K562 (cell line): ENCODE measurements at regions not wholly inside any gene's neighbourhood (a gene's known extent, or its start where the extent isn't known, plus 50 kb on each side); places are given as distances from the start of the nearest gene placed in this dataset.

ENCODE experiments used
- ATAC-seq: fragments of 200-7000 bp; cut with Tn5 transposase; 3 replicates; pipeline ENCODE4 v1.9.1; 2020; ENCODE audit warnings: moderate library complexity
- BruUV-seq: library from RNA; stranded (reverse); fragments of 400-500 nt; replicated peaks from 2 replicates; lab custom pipeline; 2021; lab: Mats Ljungman, UMichigan
- CTCF ChIA-PET: fragments of 300-600 bp; formaldehyde crosslinking; extraction: SDS; loops from one replicate; lab custom pipeline; 2021; ENCODE audit warnings: low intra/inter-chr PET ratio; lab: Yijun Ruan, JAX
- POLR2A ChIA-PET: fragments of 300-600, 350-650 bp; sonication (Branson Sonifier 250); formaldehyde crosslinking; extraction: SDS; loops from one replicate; lab custom pipeline; 2021; ENCODE audit warnings: antibody characterized with exemption, inconsistent platforms; lab: Yijun Ruan, JAX
- DNase-seq, 4 experiments: peaks; one replicate each; pipeline versions ENCODE4 v3.0.0 to v3.0.0-alpha.2; 2011 to 2018; ENCODE audit warnings: low spot score in 3 of 4, mixed read lengths in 3 of 4; ENCODE audit errors: extremely low read depth in 1 of 4
- FAIRE-seq: peaks from 2 replicates; lab custom pipeline; 2011; peaks lifted over from hg19 to GRCh38; lab: Jason Lieb, UNC
- H2AFZ ChIP-seq: 2 replicates; pipeline ENCODE4 v1.6.0; 2011; ENCODE audit warnings: low read depth, low read length, control low read depth, inconsistent platforms
- H3K27ac ChIP-seq: fragments of 200-600 bp; 3 replicates; pipeline ENCODE4 v1.8.0; 2011; ENCODE audit warnings: low read depth, mild to moderate bottlenecking, control low read depth, inconsistent platforms, low read length, moderate library complexity, mixed read lengths; ENCODE audit errors: extremely low read depth
- H3K27me3 ChIP-seq, 2 experiments: fragments of 300-600 bp in 1 of 2; 2 replicates in 1 of 2; 3 replicates in 1 of 2; pipeline versions ENCODE4 v1.6.0 to v1.8.0; 2011; ENCODE audit warnings: inconsistent platforms in 2 of 2, low read length in 2 of 2, mild to moderate bottlenecking in 1 of 2, mixed read lengths in 1 of 2, moderate library complexity in 1 of 2; ENCODE audit not compliant: control insufficient read depth in 2 of 2, insufficient read depth in 2 of 2
- H3K36me3 ChIP-seq: fragments of 300-600 bp; 3 replicates; pipeline ENCODE4 v1.8.0; 2011; ENCODE audit warnings: mild to moderate bottlenecking, low read length, inconsistent platforms; ENCODE audit not compliant: control insufficient read depth, insufficient read depth
- H3K4me1 ChIP-seq, 2 experiments: fragments of 200-600 bp in 1 of 2; replicated peaks in 1 of 2; 2 replicates in 1 of 2; 3 replicates in 1 of 2; pipeline versions ENCODE4 v1.5.1 to v1.8.0; 2011; ENCODE audit warnings: inconsistent platforms in 2 of 2, low read length in 2 of 2, mild to moderate bottlenecking in 1 of 2, mixed read lengths in 1 of 2, moderate library complexity in 1 of 2; ENCODE audit not compliant: control insufficient read depth in 2 of 2, insufficient read depth in 2 of 2
- H3K4me2 ChIP-seq: 2 replicates; pipeline ENCODE4 v1.6.1; 2011; ENCODE audit warnings: low read length, control low read depth, inconsistent platforms, mixed read lengths; ENCODE audit not compliant: insufficient read depth
- H3K4me3 ChIP-seq: fragments of 200-600 bp; sonication (generic), shearing (Covaris generic); 2 replicates; pipeline ENCODE4 v1.5.1; 2016; ENCODE audit warnings: control low read depth, inconsistent platforms
- H3K79me2 ChIP-seq: fragments of 200-600 bp; 3 replicates; pipeline ENCODE4 v1.8.0; 2011; ENCODE audit warnings: low read length, inconsistent platforms; ENCODE audit not compliant: control insufficient read depth, insufficient read depth
- H3K9ac ChIP-seq, 2 experiments: 2 replicates each; pipeline versions ENCODE4 v1.6.0 to v1.6.1; 2011; ENCODE audit warnings: low read depth in 2 of 2, low read length in 2 of 2, control low read depth in 1 of 2, inconsistent platforms in 1 of 2, mild to moderate bottlenecking in 1 of 2, mixed read lengths in 1 of 2; ENCODE audit not compliant: insufficient read depth in 1 of 2
- H3K9me1 ChIP-seq: one replicate; pipeline ENCODE4 v1.6.0; 2011; ENCODE audit warnings: inconsistent platforms, mild to moderate bottlenecking, low read length, moderate library complexity; ENCODE audit not compliant: control insufficient read depth, insufficient read depth
- H3K9me3 ChIP-seq: replicated peaks from 2 replicates; pipeline ENCODE4 v1.5.1; 2011; ENCODE audit warnings: low read depth, low read length, inconsistent platforms; ENCODE audit not compliant: control insufficient read depth, insufficient read depth
- H4K20me1 ChIP-seq: replicated peaks from 2 replicates; pipeline ENCODE4 v1.6.1; 2011; ENCODE audit warnings: low read length, inconsistent platforms, mixed read lengths; ENCODE audit not compliant: control insufficient read depth, insufficient read depth
- CBX8 ChIP-seq: fragments of 200-600 bp; sonication (generic); IDR thresholded peaks from 2 replicates; pipeline ENCODE4 v1.6.1; 2012; ENCODE audit warnings: borderline replicate concordance, mixed run types, low read depth, mild to moderate bottlenecking, moderate library complexity, mixed read lengths, low read length, control low read depth, inconsistent platforms; ENCODE audit not compliant: poor library complexity, severe bottlenecking; ENCODE audit errors: extremely low read depth
- MCM2 ChIP-seq: fragments of 450-650 bp; IDR thresholded peaks from 2 replicates; pipeline ENCODE4 v1.6.1; 2017; ENCODE audit warnings: low read depth, mild to moderate bottlenecking
- MEF2A ChIP-seq: IDR thresholded peaks from 2 replicates; pipeline ENCODE4 v1.6.1; 2011; ENCODE audit warnings: low read depth, mild to moderate bottlenecking, low read length, moderate library complexity; ENCODE audit not compliant: control insufficient read depth
- MNT ChIP-seq, 2 experiments: fragments of 450-650 bp; conservative IDR thresholded peaks; 2 replicates each; pipeline ENCODE4 v1.6.1; 2017; ENCODE audit warnings: mild to moderate bottlenecking in 2 of 2, moderate library complexity in 2 of 2
- POLR2G ChIP-seq: fragments of 200-400 bp; formaldehyde crosslinking; IDR thresholded peaks from 2 replicates; pipeline ENCODE4 v1.6.1; 2017; ENCODE audit warnings: low read depth, mild to moderate bottlenecking, antibody characterized with exemption, low read length, moderate library complexity
- RBBP5 ChIP-seq: fragments of 200-600 bp; sonication (generic); IDR thresholded peaks from 2 replicates; pipeline ENCODE4 v1.6.1; 2012; ENCODE audit warnings: borderline replicate concordance, mild to moderate bottlenecking, low read length, control low read depth, inconsistent platforms; ENCODE audit not compliant: insufficient read depth, poor library complexity, severe bottlenecking
- ZBTB11 ChIP-seq, 3 experiments: fragments of 200-800 bp in 1 of 3; fragments of 250-450 bp in 1 of 3; fragments of 450-650 bp in 1 of 3; sonication (Bioruptor Pico) in 1 of 3; sonication (Bioruptor generic) in 1 of 3; formaldehyde crosslinking in 1 of 3; IDR thresholded peaks; 2 replicates each; pipeline versions ENCODE4 v1.6.1 to v1.8.0; 2016 to 2022; ENCODE audit warnings: mild to moderate bottlenecking in 2 of 3, missing genetic modification characterization in 2 of 3, missing compliant biosample characterization in 1 of 3, moderate library complexity in 1 of 3
- ZNF384 ChIP-seq: IDR thresholded peaks from 2 replicates; pipeline ENCODE4 v1.6.1; 2012; ENCODE audit warnings: low read depth, low read length, improper control_type of control experiment
- ZNF583 ChIP-seq: fragments of 250-450 bp; sonication (Bioruptor Pico); IDR thresholded peaks from 2 replicates; pipeline ENCODE4 v1.4.0; 2020
- ZNF589 ChIP-seq: fragments of 200-800 bp; sonication (Bioruptor generic); IDR thresholded peaks from 2 replicates; pipeline ENCODE4 v1.6.1; 2016; ENCODE audit warnings: low read depth, missing genetic modification characterization, missing compliant biosample characterization
- WGBS: fragments of 100-300 bp; shearing (Covaris generic); methylation state at CpG from one replicate; pipeline ENCODE4 v1.1.6; 2016; ENCODE audit warnings: low coverage, mixed read lengths; ENCODE audit not compliant: insufficient coverage; ENCODE audit errors: missing lambda C conversion rate; 5-methylcytosine and 5-hydroxymethylcytosine counted together
- in situ Hi-C: fragments of 300-500 bp; cut with MboI; formaldehyde crosslinking; loops from 4 replicates; pipeline ENCODE4 v1.15.0; 2018; ENCODE audit warnings: inconsistent platforms, mixed read lengths
- intact Hi-C: fragments of 100-400 bp; cut with micrococcal nuclease; formaldehyde crosslinking; loops from 2 replicates; pipeline ENCODE4 v1.14.2; 2022
- TF ChIP-seq, protein P1 (sequence below): fragments of 450-650 bp; formaldehyde crosslinking; IDR thresholded peaks from 2 replicates; pipeline ENCODE4 v1.4.0; 2020; ENCODE audit warnings: mild to moderate bottlenecking, mixed read lengths

GRCh38 chr3:62939707-62940106 is 64.5 kb upstream of the CADPS start (continued):
- TF ChIP-seq MNT (conservative IDR thresholded peaks at IDR 0.05), result peak in 1 of 2 experiments; percentile 23; a peak in 1 of 4 replicates
- TF ChIP-seq ZNF589 (CRISPR knock-in tag), result peak; percentile 51; the same call in 1 of the 2 replicates

DNA sequence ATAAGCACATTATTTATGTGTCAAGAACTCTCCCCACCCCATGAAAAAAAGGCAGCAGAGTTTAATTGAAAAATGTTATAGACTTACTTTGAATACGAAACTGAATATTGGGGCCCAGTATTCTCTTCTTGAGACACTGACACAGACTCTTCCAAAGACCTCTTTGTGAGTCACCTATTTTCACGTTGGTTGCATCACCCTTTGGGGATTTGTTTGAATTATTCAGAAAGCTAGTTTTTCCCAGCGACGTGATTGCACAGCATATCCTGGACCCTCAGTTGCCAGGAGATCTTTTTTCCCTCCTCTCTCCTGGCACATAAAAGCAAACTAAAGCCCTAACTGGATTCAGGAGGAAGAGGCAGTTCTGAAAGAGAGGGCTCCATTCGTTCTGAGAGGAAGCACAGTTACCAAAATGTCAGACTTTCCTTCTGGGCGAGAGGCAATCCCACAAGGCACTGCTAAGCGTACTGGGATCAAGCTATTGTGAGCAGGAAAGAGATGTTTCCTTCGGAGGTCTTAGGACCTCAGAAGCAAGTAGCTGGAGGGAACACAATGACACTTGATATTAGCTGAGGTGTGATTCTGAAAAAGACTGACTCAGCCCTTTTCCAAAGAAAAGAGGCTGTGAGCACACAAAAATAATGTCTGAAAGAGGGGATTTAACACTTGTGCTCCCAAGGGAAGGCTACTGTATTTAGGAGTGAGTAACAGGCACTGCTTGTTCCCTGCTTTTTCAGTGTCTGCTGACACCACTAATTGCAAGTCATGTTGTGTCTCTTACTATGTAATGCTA is 65.8 kb upstream of the CADPS start:
- H3K27me3 ChIP-seq, result no peaks in the 10 kb centered on the region
- H2AFZ ChIP-seq, result no peak overlapping the region; the same call in 1 of the 2 replicates
- intact Hi-C loops, result no loop called here
- in situ Hi-C loops, result no loop called here
- no peaks in the 10 kb centered on the region for H3K4me1 ChIP-seq
- DNase-seq, result peak in 1 of 4 experiments; percentile 2
- no peak overlapping the region for H3K4me3 ChIP-seq
- POLR2A ChIA-PET, result no interaction called here
- peak; percentile 31; the same call in 1 of the 3 replicates for ATAC-seq
- FAIRE-seq, result no peak
- no peaks in the 10 kb centered on the region for H3K79me2 ChIP-seq
- H3K9me1 ChIP-seq, result no peaks in the 10 kb centered on the region
- 6% methylated on average over 6 of the region's 8 CpGs for WGBS
- H3K36me3 ChIP-seq, result no peaks in the 10 kb centered on the region
- CTCF ChIA-PET, result no interaction called here
- no peak overlapping the region; the same call in 2 of the 3 replicates for H3K27ac ChIP-seq
- no peaks in the 10 kb centered on the region for H3K9me3 ChIP-seq
- no peak overlapping the region for H3K4me2 ChIP-seq
- no peaks in the 10 kb centered on the region for H4K20me1 ChIP-seq
- no peak overlapping the region for H3K9ac ChIP-seq
- no TSS peak for BruUV-seq
- TF ChIP-seq ZNF384, result no peak
- TF ChIP-seq ZNF583 (CRISPR knock-in tag), result no peak
- no peak for TF ChIP-seq RBBP5
- TF ChIP-seq ZBTB11 (CRISPR knock-in tag; IDR thresholded peaks at IDR 0.05), result peak in 1 of 3 experiments; percentile 16; a peak in 2 of 6 replicates
- TF ChIP-seq MEF2A, result no peak
- no peak for TF ChIP-seq MCM2
- no peak for TF ChIP-seq POLR2G
- no peak for TF ChIP-seq CBX8
- TF ChIP-seq, protein P1, sequence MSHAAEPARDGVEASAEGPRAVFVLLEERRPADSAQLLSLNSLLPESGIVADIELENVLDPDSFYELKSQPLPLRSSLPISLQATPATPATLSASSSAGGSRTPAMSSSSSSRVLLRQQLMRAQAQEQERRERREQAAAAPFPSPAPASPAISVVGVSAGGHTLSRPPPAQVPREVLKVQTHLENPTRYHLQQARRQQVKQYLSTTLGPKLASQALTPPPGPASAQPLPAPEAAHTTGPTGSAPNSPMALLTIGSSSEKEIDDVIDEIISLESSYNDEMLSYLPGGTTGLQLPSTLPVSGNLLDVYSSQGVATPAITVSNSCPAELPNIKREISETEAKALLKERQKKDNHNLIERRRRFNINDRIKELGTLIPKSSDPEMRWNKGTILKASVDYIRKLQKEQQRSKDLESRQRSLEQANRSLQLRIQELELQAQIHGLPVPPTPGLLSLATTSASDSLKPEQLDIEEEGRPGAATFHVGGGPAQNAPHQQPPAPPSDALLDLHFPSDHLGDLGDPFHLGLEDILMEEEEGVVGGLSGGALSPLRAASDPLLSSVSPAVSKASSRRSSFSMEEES (CRISPR knock-in tag), result no peak
